AG04449 (cell line): ENCODE measurements at regions not wholly inside any gene's neighbourhood (a gene's known extent, or its start where the extent isn't known, plus 50 kb on each side); places are given as distances from the start of the nearest gene placed in this dataset.

Experiments
- CTCF ChIA-PET: fragments of 350-600 bp; formaldehyde crosslinking; extraction: SDS; loops from one replicate; lab custom pipeline; 2021; ENCODE audit warnings: antibody characterized with exemption; lab: Yijun Ruan, JAX
- POLR2A ChIA-PET: fragments of 400-600, 350-600 bp; formaldehyde crosslinking; extraction: SDS; loops from one replicate; lab custom pipeline; 2020; ENCODE audit warnings: antibody characterized with exemption, inconsistent platforms; lab: Yijun Ruan, JAX
- DNase-seq: peaks from one replicate; pipeline ENCODE4 v3.0.0-alpha.2; 2010; ENCODE audit warnings: low read depth, low spot score
- H3K4me3 ChIP-seq: 2 replicates; pipeline ENCODE4 v1.5.1; 2011; ENCODE audit warnings: low read depth, mild to moderate bottlenecking, control low read depth, low read length
- TF ChIP-seq, protein P1 (sequence below): IDR thresholded peaks from one replicate; pipeline ENCODE4 v1.5.1; 2011; ENCODE audit warnings: mild to moderate bottlenecking, moderate library complexity, low read length, control low read depth, inconsistent platforms; ENCODE audit not compliant: insufficient read depth; ENCODE audit errors: missing control alignments

DNA sequence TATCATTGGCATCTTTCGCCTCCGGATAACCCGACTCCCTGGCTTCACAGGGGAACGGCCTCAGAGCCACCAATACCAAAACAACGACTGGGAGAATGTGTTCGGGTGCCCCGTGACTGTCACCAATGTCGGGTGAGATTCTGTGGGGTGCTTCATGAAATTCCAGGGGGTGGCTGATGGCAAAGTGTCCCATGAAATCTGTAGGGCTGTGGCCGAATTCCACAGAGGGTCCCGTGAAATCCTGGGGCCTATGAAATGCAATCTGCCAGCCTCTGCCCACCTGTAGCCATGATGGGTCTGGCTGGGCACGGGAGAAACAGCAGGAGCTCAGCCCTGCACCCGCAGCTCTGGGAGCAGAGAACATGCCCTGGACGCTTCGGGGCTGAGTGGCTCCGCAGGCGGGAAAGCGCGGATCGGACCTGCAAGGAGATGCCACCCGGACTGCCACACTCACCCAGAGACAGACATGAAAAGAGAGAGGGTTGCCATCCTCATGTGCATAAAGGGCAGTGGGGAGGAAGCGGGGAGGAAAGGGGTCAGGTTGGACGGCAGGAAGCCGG is 192.4 kb downstream of the OLFM1 start:
- ChIA-PET POLR2A (no interaction called here), CTCF (no interaction called here)
- TF ChIP-seq, protein P1, sequence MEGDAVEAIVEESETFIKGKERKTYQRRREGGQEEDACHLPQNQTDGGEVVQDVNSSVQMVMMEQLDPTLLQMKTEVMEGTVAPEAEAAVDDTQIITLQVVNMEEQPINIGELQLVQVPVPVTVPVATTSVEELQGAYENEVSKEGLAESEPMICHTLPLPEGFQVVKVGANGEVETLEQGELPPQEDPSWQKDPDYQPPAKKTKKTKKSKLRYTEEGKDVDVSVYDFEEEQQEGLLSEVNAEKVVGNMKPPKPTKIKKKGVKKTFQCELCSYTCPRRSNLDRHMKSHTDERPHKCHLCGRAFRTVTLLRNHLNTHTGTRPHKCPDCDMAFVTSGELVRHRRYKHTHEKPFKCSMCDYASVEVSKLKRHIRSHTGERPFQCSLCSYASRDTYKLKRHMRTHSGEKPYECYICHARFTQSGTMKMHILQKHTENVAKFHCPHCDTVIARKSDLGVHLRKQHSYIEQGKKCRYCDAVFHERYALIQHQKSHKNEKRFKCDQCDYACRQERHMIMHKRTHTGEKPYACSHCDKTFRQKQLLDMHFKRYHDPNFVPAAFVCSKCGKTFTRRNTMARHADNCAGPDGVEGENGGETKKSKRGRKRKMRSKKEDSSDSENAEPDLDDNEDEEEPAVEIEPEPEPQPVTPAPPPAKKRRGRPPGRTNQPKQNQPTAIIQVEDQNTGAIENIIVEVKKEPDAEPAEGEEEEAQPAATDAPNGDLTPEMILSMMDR, result no peak
- no peak overlapping the region for H3K4me3 ChIP-seq
- no peak for DNase-seq

DNA sequence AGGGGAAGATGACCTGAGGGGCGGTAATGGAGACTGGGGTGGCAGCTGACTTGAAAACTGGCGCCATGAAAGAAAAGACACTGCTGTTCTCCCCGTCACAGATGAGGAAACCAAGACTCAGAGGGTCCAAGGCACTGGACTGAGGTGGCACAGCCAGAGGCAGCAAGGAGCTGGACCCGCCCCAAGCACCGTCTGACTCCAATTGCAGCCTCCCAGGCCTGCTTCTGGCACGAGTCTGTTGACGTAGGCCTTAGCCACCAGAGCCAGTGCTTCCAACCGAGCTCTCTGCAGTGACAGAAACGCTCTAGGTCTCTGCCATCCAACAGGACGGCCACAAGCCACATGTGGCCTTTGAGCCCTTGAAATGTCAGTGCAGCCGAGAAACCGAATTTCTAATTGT is 193.2 kb downstream of the OLFM1 start:
- DNase-seq, result no peak
- POLR2A ChIA-PET, result no interaction called here
- TF ChIP-seq, protein P1, result no peak
- H3K4me3 ChIP-seq, result no peak overlapping the region
- CTCF ChIA-PET, result no interaction called here

DNA sequence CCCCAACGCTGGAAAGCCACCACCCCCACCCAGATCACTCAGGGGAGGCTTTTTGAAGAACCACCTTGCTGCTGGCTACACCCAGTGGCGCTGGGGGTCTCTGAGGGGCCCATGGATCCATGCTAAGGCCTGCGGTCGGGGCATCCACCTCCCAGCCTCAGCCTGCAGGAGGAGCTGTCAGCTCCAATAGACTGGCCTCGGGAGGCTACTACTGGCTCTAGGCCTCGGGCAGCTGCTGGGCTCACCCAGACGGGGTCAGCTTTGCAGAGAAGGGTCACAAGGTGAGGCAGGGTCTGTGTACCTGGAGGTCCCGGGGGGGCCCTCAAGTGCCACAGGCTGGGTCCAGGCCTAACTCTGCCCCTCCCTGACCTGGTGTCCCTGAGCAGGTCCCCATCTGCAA is 193.7 kb downstream of the OLFM1 start:
- ChIA-PET POLR2A (no interaction called here), CTCF (no interaction called here)
- TF ChIP-seq, protein P1, result no peak
- no peak for DNase-seq
- H3K4me3 ChIP-seq, result no peak overlapping the region

DNA sequence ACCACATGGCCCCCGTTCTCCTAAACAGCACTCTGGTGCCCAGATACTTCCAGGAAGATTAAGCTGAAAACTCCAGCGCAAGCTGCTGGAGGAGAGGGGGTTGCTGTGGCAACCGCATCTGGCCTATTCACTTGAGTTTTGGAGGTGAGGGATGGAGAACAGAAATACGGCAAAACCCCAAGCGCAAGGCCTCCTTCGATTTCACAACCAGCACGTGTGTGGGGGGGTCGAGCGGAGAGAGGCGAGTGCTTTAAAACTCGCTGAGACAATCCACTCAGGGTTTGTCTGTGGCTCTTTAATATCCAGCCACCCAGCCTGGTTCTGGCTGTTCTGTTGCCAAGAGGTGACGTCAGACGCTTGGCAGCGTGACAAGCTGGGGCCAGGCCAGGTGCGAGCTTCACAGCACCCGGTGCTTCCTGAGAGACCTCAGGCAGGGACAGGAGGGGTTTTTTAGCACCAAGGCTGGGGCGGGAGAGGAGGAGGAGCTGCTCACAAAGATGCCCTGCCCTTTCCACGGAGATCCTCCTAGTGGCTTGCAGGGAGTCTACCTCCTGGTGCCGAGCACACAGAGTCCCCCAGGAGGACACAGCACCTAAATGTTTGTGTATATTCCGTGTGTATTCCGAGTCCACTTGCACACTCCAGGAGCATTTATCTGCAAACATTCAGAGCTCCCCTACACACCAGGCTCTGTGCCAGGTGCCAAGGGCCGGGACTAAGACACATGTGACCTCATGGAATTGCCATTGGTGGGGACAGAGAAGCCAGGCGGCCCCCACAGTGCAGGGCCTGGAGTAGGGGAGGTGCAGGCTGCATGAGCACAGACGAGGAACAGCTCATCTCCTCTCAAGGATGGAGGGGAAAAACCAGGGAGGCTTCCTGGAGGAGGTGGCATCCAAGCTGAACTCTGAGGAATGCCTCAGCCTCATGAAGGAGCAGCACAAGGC is 194.6 kb downstream of the OLFM1 start:
- no peak for DNase-seq
- ChIA-PET CTCF (no interaction called here), POLR2A (no interaction called here)
- H3K4me3 ChIP-seq, result no peak overlapping the region
- TF ChIP-seq, protein P1, result no peak

DNA sequence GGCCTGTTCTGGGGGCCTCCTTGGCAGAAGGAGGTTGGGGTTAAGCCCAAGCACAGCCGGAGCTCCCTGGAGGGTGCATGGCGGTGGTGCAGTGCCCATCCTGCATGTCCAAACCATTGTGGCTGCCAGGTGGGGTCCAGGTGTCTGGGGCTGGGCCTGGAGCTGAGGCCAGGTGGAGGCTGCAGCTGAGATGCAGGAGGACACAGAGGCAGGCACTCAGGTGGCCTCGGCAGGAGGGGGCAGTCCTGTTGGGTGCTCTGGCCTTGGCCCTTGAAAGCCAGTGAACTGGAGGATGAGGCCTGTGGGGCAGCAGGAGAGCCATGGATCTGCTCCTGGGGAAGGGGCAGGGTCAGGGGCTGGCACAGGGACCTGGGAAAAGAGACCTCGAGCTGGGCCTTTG is 195.3 kb downstream of the OLFM1 start:
- ChIA-PET CTCF (no interaction called here), POLR2A (no interaction called here)
- H3K4me3 ChIP-seq, result no peak overlapping the region
- TF ChIP-seq, protein P1, result no peak
- DNase-seq, result no peak

DNA sequence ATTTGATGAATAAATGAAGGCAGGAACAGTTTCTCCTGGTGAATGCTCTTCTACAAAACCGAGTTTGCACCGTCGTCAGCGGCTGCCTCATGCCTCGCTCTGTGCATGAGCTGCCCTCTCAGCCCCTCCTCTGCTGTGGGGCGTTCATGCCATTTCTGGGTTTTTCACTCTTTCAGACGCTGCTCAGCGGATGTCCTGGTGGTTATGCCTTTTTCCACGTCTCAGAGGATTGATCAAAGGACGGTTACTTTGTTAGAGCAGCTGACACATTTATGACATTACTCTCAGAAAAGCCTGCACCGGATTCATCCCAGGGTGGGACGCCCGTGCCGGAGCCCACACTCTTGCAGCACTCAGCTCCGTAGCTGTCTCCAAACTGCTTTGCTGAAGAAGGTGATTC is 195.9 kb upstream of the PPP1R26 start:
- CTCF ChIA-PET, result no interaction called here
- DNase-seq, result no peak
- TF ChIP-seq, protein P1, result no peak
- no peak overlapping the region for H3K4me3 ChIP-seq
- POLR2A ChIA-PET, result no interaction called here
